ENCODE measurements at regions not wholly inside any gene's neighbourhood (a gene's known extent, or its start where the extent isn't known, plus 50 kb on each side); places are given as distances from the start of the nearest gene placed in this dataset.

- Histone ChIP-seq H3K4me3 (no peak overlapping the region), H3K27me3 (ENCODE audit: low read depth) (no peaks in the 10 kb centered on the region), H3K9me3 (no peaks in the 10 kb centered on the region), H3K4me1 (no peaks in the 10 kb centered on the region), H3K36me3 (no peaks in the 10 kb centered on the region), H3K27ac (no peak overlapping the region)
- ATAC-seq (no peak), DNase-seq (no peak)
- intact Hi-C loops (cut with DNase I) = no loop called here
- no peak for TF ChIP-seq CTCF (IDR thresholded peaks at IDR 0.05)
Observed at GRCh38 chr5:87899208-87899661, 369.4 kb downstream of the TMEM161B start.

- no peaks in the 10 kb centered on the region for H3K9me3 ChIP-seq
- no peaks in the 10 kb centered on the region for H3K4me1 ChIP-seq
- DNase-seq (no peak), ATAC-seq (no peak)
- no peak for TF ChIP-seq CTCF (IDR thresholded peaks at IDR 0.05)
- H3K4me3 ChIP-seq = no peak overlapping the region
- no peaks in the 10 kb centered on the region for H3K36me3 ChIP-seq
- intact Hi-C loops (cut with DNase I) = no loop called here
- H3K27me3 ChIP-seq (ENCODE audit: low read depth) = no peaks in the 10 kb centered on the region
- no peak overlapping the region for H3K27ac ChIP-seq
Observed at GRCh38 chr5:87898574-87898973, 370.1 kb downstream of the TMEM161B start.

GRCh38 chr5:87888139-87888538 is 380.5 kb downstream of the TMEM161B start:
- DNase-seq (no peak), ATAC-seq (no peak)
- Histone ChIP-seq H3K4me1 (no peaks in the 10 kb centered on the region), H3K27ac (no peak overlapping the region), H3K4me3 (no peak overlapping the region), H3K9me3 (no peaks in the 10 kb centered on the region), H3K27me3 (ENCODE audit: low read depth) (no peaks in the 10 kb centered on the region), H3K36me3 (no peaks in the 10 kb centered on the region)
- intact Hi-C loops (cut with DNase I) = no loop called here
- TF ChIP-seq CTCF (IDR thresholded peaks at IDR 0.05) = no peak

- intact Hi-C loops (cut with DNase I) = no loop called here
- no peak for DNase-seq
- H3K4me1 ChIP-seq = no peaks in the 10 kb centered on the region
- ATAC-seq = no peak
- no peak for TF ChIP-seq CTCF (IDR thresholded peaks at IDR 0.05)
- H3K27ac ChIP-seq = no peak overlapping the region
- no peaks in the 10 kb centered on the region for H3K27me3 ChIP-seq (ENCODE audit: low read depth)
- no peak overlapping the region for H3K4me3 ChIP-seq
- peaks cover 4% of the 10 kb centered on the region for H3K9me3 ChIP-seq
- H3K36me3 ChIP-seq = no peaks in the 10 kb centered on the region
Observed at GRCh38 chr5:87887247-87887646, 381.4 kb downstream of the TMEM161B start.

- ATAC-seq (no peak), DNase-seq (no peak)
- Histone ChIP-seq H3K4me3 (no peak overlapping the region), H3K36me3 (no peaks in the 10 kb centered on the region), H3K9me3 (peaks cover 4% of the 10 kb centered on the region), H3K27me3 (ENCODE audit: low read depth) (no peaks in the 10 kb centered on the region), H3K27ac (no peak overlapping the region), H3K4me1 (no peaks in the 10 kb centered on the region)
- TF ChIP-seq CTCF (IDR thresholded peaks at IDR 0.05) = no peak
- intact Hi-C loops (cut with DNase I) = no loop called here
Observed at GRCh38 chr5:87886164-87886563, 382.5 kb downstream of the TMEM161B start.

- Histone ChIP-seq H3K4me1 (no peaks in the 10 kb centered on the region), H3K4me3 (no peak overlapping the region), H3K9me3 (peaks cover 7% of the 10 kb centered on the region), H3K36me3 (no peaks in the 10 kb centered on the region), H3K27me3 (ENCODE audit: low read depth) (no peaks in the 10 kb centered on the region), H3K27ac (no peak overlapping the region)
- intact Hi-C loops (cut with DNase I) = no loop called here
- ATAC-seq (no peak), DNase-seq (no peak)
- TF ChIP-seq CTCF (IDR thresholded peaks at IDR 0.05) = no peak
Observed at GRCh38 chr5:87885758-87886157, 382.9 kb downstream of the TMEM161B start.

Data from lower lobe of right lung (tissue), 2 donors.